ENCODE measurements at regions not wholly inside any gene's neighbourhood (a gene's known extent, or its start where the extent isn't known, plus 50 kb on each side); places are given as distances from the start of the nearest gene placed in this dataset.

DNA sequence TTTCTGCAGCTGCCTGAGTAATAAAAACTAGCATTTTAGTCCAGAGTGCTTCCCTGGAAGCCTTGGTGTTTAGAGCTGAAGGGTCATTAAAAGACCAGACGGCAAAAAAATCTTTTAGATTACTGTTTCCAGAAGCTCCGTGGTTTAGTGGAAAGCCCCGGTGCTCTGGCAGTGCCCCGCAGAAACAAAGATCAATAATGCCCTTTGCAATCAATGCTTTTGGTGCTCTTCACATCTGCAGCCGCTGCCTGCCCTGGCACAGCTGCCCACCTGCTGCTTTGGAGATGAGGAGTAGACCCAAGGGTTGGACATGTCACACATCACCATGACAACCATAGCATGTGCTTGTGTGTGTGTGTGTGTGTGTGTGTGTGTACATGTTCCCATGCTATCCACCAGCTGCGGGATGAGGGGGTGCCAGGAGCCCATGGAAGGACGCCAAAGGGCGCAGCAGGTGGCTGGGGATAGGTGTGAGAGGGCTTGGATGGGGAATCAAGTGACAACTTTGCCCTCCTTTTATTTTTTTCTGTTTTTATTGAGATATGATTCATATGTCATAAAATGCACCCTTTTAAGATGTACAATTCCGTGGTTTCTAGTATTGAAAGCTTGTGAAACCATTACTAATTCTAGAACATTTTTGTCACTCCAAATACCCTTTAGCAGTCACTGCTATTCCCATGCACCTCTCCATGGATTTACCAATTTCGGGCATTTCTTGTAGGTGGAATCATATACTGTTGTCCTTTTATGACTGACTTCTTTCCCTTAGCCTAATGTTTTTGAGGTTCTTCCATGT, 75.7 kb upstream of the KLHL25 start:
- no peak for DNase-seq
- Histone ChIP-seq H3K36me3 (no peaks in the 10 kb centered on the region), H3K4me3 (no peak overlapping the region), H3K4me1 (no peaks in the 10 kb centered on the region), H3K9me3 (no peaks in the 10 kb centered on the region), H3K27me3 (no peaks in the 10 kb centered on the region), H3K27ac (no peak overlapping the region)
- TF ChIP-seq POLR2A (IDR thresholded peaks at IDR 0.05), result no peak
- TF ChIP-seq, protein P1, sequence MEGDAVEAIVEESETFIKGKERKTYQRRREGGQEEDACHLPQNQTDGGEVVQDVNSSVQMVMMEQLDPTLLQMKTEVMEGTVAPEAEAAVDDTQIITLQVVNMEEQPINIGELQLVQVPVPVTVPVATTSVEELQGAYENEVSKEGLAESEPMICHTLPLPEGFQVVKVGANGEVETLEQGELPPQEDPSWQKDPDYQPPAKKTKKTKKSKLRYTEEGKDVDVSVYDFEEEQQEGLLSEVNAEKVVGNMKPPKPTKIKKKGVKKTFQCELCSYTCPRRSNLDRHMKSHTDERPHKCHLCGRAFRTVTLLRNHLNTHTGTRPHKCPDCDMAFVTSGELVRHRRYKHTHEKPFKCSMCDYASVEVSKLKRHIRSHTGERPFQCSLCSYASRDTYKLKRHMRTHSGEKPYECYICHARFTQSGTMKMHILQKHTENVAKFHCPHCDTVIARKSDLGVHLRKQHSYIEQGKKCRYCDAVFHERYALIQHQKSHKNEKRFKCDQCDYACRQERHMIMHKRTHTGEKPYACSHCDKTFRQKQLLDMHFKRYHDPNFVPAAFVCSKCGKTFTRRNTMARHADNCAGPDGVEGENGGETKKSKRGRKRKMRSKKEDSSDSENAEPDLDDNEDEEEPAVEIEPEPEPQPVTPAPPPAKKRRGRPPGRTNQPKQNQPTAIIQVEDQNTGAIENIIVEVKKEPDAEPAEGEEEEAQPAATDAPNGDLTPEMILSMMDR (IDR thresholded peaks at IDR 0.05), result no peak
- intact Hi-C loops (cut with DNase I; ENCODE audit: low total_unique reads), result no loop called here

DNA sequence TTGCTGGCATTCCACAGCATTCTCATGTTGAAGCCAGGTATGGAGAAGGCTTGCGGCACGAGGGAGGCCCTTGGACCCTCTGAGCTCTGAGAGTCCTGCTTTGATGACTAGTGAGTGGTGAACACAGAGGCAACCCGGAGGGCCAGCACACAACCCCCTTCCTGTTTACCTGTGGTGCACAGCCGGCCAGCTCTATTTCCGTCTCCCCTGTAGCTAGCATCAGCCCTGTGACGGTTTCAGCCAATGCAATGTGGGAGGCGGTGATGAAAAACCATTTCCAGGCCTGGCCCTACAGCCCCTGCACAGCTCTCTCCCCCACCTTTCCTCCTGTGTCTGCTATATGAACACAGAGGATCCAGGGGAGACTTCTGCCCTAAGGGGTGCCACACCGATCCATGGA, 76.8 kb upstream of the KLHL25 start:
- intact Hi-C loops (cut with DNase I; ENCODE audit: low total_unique reads), result no loop called here
- TF ChIP-seq, protein P1 (IDR thresholded peaks at IDR 0.05), result no peak
- no peak for TF ChIP-seq POLR2A (IDR thresholded peaks at IDR 0.05)
- Histone ChIP-seq H3K4me3 (no peak overlapping the region), H3K36me3 (no peaks in the 10 kb centered on the region), H3K27me3 (no peaks in the 10 kb centered on the region), H3K27ac (no peak overlapping the region), H3K9me3 (no peaks in the 10 kb centered on the region), H3K4me1 (no peaks in the 10 kb centered on the region)
- DNase-seq, result no peak

DNA sequence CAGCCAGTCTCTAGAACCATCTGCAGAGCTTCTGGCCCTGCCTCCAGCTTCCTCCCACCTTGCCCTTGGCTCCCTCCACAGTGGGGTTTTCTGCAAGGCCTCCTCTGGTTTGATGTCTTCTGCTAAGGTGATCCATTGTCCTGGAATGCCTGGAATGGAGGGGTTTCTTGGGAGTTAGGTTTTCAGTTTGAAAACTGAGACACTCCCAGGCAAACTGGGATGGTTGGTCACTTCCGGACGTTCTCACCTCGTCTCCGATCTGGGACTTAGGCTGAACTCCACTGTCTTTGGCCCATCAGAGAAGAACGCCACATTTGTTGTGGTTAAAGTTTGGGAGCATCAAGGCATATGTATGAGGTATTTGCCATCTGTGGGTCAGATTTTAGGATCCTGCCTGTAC, 77.4 kb upstream of the KLHL25 start:
- H3K27ac ChIP-seq, result no peak overlapping the region
- H3K9me3 ChIP-seq, result no peaks in the 10 kb centered on the region
- no peaks in the 10 kb centered on the region for H3K27me3 ChIP-seq
- intact Hi-C loops (cut with DNase I; ENCODE audit: low total_unique reads), result no loop called here
- TF ChIP-seq, protein P1 (IDR thresholded peaks at IDR 0.05), result no peak
- TF ChIP-seq POLR2A (IDR thresholded peaks at IDR 0.05), result no peak
- no peaks in the 10 kb centered on the region for H3K4me1 ChIP-seq
- no peak for DNase-seq
- H3K4me3 ChIP-seq, result no peak overlapping the region
- H3K36me3 ChIP-seq, result no peaks in the 10 kb centered on the region

DNA sequence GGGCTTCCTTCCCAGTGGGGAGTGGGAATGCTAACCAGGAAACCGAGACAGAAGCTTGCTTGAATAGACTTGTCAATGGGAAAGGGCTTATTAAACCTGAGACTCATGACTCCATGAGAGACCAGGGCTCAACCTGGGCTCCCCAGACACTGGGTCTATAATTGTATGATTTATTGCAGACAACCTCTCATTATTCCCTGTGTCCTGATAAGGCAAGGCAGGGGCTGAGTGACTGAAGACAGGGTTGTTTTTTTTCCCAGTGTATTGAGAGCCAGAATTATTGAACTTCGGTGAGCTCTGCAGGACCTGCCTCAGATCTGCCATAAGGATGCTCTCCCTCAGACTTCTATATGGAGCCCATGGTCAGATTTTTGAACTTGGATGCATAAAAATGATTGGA, 79.5 kb upstream of the KLHL25 start:
- no peaks in the 10 kb centered on the region for H3K36me3 ChIP-seq
- no peak for TF ChIP-seq POLR2A (IDR thresholded peaks at IDR 0.05)
- TF ChIP-seq, protein P1 (IDR thresholded peaks at IDR 0.05), result no peak
- H3K4me1 ChIP-seq, result no peaks in the 10 kb centered on the region
- no peaks in the 10 kb centered on the region for H3K9me3 ChIP-seq
- intact Hi-C loops (cut with DNase I; ENCODE audit: low total_unique reads), result no loop called here
- no peak overlapping the region for H3K27ac ChIP-seq
- DNase-seq, result no peak
- H3K4me3 ChIP-seq, result no peak overlapping the region
- no peaks in the 10 kb centered on the region for H3K27me3 ChIP-seq

DNA sequence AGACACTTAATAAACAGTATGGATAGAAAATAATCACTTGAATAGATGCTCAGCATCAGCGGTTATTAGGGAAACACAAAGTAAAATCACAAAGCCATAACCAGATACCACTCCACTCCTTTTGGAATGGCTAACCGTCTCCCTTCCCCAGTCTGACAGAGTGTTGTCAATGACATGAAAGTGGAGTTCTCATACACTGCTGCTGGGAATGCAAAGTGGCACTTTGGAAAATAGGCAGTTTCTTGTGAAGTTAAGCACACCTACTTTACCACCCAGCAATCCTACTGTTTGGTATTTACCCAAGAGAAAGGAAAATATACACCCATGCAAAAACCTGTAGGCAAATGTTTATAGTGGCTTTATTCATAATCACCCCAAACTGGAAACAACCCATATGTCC, 81.0 kb upstream of the KLHL25 start:
- H3K4me1 ChIP-seq, result no peaks in the 10 kb centered on the region
- intact Hi-C loops (cut with DNase I; ENCODE audit: low total_unique reads), result no loop called here
- no peak overlapping the region for H3K27ac ChIP-seq
- no peaks in the 10 kb centered on the region for H3K27me3 ChIP-seq
- H3K9me3 ChIP-seq, result no peaks in the 10 kb centered on the region
- no peak overlapping the region for H3K4me3 ChIP-seq
- H3K36me3 ChIP-seq, result no peaks in the 10 kb centered on the region
- no peak for TF ChIP-seq POLR2A (IDR thresholded peaks at IDR 0.05)
- TF ChIP-seq, protein P1 (IDR thresholded peaks at IDR 0.05), result no peak
- no peak for DNase-seq

Measured in uterus (tissue), 3 donors.